HepG2 (cell line): ENCODE measurements at regions not wholly inside any gene's neighbourhood (a gene's known extent, or its start where the extent isn't known, plus 50 kb on each side); places are given as distances from the start of the nearest gene placed in this dataset.

Experiments used
- ATF4 ChIP-seq, 2 experiments: fragments of 450-650 bp in 1 of 2; sonication (generic) in 1 of 2; formaldehyde crosslinking; IDR thresholded peaks; 2 replicates each; pipeline versions ENCODE4 v1.5.0 to v1.8.0; 2020 to 2022; ENCODE audit warnings: mild to moderate bottlenecking in 1 of 2, missing genetic modification reagents in 1 of 2
- CBX2 ChIP-seq, 2 experiments: fragments of 200-600 bp in 1 of 2; sonication (generic); formaldehyde crosslinking in 1 of 2; IDR thresholded peaks; 2 replicates each; pipeline versions ENCODE4 v1.7.0 to v1.8.1; 2018 to 2022; ENCODE audit warnings: low read depth in 2 of 2, low read length in 1 of 2, mild to moderate bottlenecking in 1 of 2, missing genetic modification reagents in 1 of 2
- DDIT3 ChIP-seq: sonication (generic); formaldehyde crosslinking; IDR thresholded peaks from 2 replicates; pipeline ENCODE4 v1.4.0; 2020; ENCODE audit warnings: mild to moderate bottlenecking, missing genetic modification reagents
- DMAP1 ChIP-seq: IDR thresholded peaks from 2 replicates; pipeline ENCODE4 v1.6.1; 2016
- DRAP1 ChIP-seq: IDR thresholded peaks from 2 replicates; pipeline ENCODE4 v1.6.1; 2016; ENCODE audit warnings: missing genetic modification reagents, missing compliant biosample characterization
- ESRRA ChIP-seq: sonication (generic); formaldehyde crosslinking; IDR thresholded peaks from 2 replicates; pipeline ENCODE4 v1.5.1; 2020; ENCODE audit warnings: mild to moderate bottlenecking, low read depth, missing genetic modification reagents
- FOSL2 ChIP-seq: sonication (generic); formaldehyde crosslinking; IDR thresholded peaks from 2 replicates; pipeline ENCODE4 v1.4.0; 2020; ENCODE audit warnings: missing genetic modification reagents
- GFI1 ChIP-seq: sonication (generic); formaldehyde crosslinking; IDR thresholded peaks from 2 replicates; pipeline ENCODE4 v1.5.0; 2020; ENCODE audit warnings: missing genetic modification reagents, mild to moderate bottlenecking, borderline replicate concordance
- HOMEZ ChIP-seq: IDR thresholded peaks from 2 replicates; pipeline ENCODE4 v1.6.1; 2016; ENCODE audit warnings: low read depth
- KMT2A ChIP-seq: sonication (generic); formaldehyde crosslinking; IDR thresholded peaks from 2 replicates; pipeline ENCODE4 v1.4.0; 2020; ENCODE audit warnings: missing genetic modification reagents
- LBX2 ChIP-seq: sonication (generic); formaldehyde crosslinking; IDR thresholded peaks from 2 replicates; pipeline ENCODE4 v1.5.0; 2020; ENCODE audit warnings: missing genetic modification reagents, mild to moderate bottlenecking, borderline replicate concordance
- MATR3 ChIP-seq: sonication (generic); formaldehyde crosslinking; IDR thresholded peaks from 2 replicates; pipeline ENCODE4 v1.4.0; 2020; ENCODE audit warnings: missing genetic modification reagents
- MBNL3 ChIP-seq: fragments of 250-450 bp; sonication (Bioruptor Pico); conservative IDR thresholded peaks from 2 replicates; pipeline ENCODE4 v1.8.0; 2022; ENCODE audit warnings: mild to moderate bottlenecking, inconsistent platforms
- MEIS2 ChIP-seq: sonication (generic); formaldehyde crosslinking; IDR thresholded peaks from 2 replicates; pipeline ENCODE4 v1.9.0; 2021; ENCODE audit warnings: mild to moderate bottlenecking, missing genetic modification reagents
- MIER2 ChIP-seq: IDR thresholded peaks from 2 replicates; pipeline ENCODE4 v1.6.1; 2016; ENCODE audit warnings: missing biosample characterization, missing genetic modification reagents
- NFE2 ChIP-seq: sonication (generic); formaldehyde crosslinking; IDR thresholded peaks from 2 replicates; pipeline ENCODE4 v1.4.0; 2020; ENCODE audit warnings: missing genetic modification reagents
- NFYC ChIP-seq: IDR thresholded peaks from 2 replicates; pipeline ENCODE4 v1.6.1; 2016; ENCODE audit warnings: missing genetic modification reagents, missing compliant biosample characterization
- RARA ChIP-seq: IDR thresholded peaks from 2 replicates; pipeline ENCODE4 v1.6.1; 2016; ENCODE audit warnings: missing genetic modification reagents, missing compliant biosample characterization
- RCOR2 ChIP-seq: IDR thresholded peaks from 2 replicates; pipeline ENCODE4 v1.6.1; 2016; ENCODE audit warnings: missing biosample characterization, missing genetic modification reagents
- SMC3 ChIP-seq: IDR thresholded peaks from 2 replicates; pipeline ENCODE4 v1.6.1; 2011; ENCODE audit warnings: low read length, improper control_type of control experiment
- TARDBP ChIP-seq: sonication (generic); formaldehyde crosslinking; IDR thresholded peaks from 2 replicates; pipeline ENCODE4 v1.8.0; 2022; ENCODE audit warnings: mild to moderate bottlenecking, missing genetic modification reagents
- THYN1 ChIP-seq: sonication (generic); formaldehyde crosslinking; IDR thresholded peaks from 2 replicates; pipeline ENCODE4 v1.8.1; 2023; ENCODE audit warnings: low read depth, mild to moderate bottlenecking, moderate library complexity, missing genetic modification reagents, borderline replicate concordance
- ZBTB1 ChIP-seq: sonication (generic); formaldehyde crosslinking; IDR thresholded peaks from 2 replicates; pipeline ENCODE4 v1.4.0; 2020; ENCODE audit warnings: missing genetic modification reagents, borderline replicate concordance
- ZBTB8A ChIP-seq: sonication (generic); formaldehyde crosslinking; IDR thresholded peaks from 2 replicates; pipeline ENCODE4 v1.4.0; 2020; ENCODE audit warnings: mild to moderate bottlenecking, low read depth, missing genetic modification reagents, borderline replicate concordance
- ZC3H13 ChIP-seq: sonication (generic); formaldehyde crosslinking; IDR thresholded peaks from 2 replicates; pipeline ENCODE4 v1.8.1; 2023; ENCODE audit warnings: mild to moderate bottlenecking, missing genetic modification reagents, moderate library complexity
- ZC3H4 ChIP-seq: sonication (generic); formaldehyde crosslinking; IDR thresholded peaks from 2 replicates; pipeline ENCODE4 v1.4.0; 2020; ENCODE audit warnings: missing genetic modification reagents, borderline replicate concordance
- ZNF274 ChIP-seq: sonication (generic); formaldehyde crosslinking; IDR thresholded peaks from 2 replicates; pipeline ENCODE4 v1.5.1; 2020; ENCODE audit warnings: mild to moderate bottlenecking, missing genetic modification reagents
- ZNF343 ChIP-seq: sonication (generic); formaldehyde crosslinking; IDR thresholded peaks from 2 replicates; pipeline ENCODE4 v1.4.0; 2020; ENCODE audit warnings: mild to moderate bottlenecking, missing genetic modification reagents
- ZNF766 ChIP-seq: sonication (generic); formaldehyde crosslinking; IDR thresholded peaks from 2 replicates; pipeline ENCODE4 v1.5.0; 2020; ENCODE audit warnings: missing genetic modification reagents, borderline replicate concordance
- ZNF788 ChIP-seq: sonication (generic); formaldehyde crosslinking; IDR thresholded peaks from 2 replicates; pipeline ENCODE4 v1.5.0; 2020; ENCODE audit warnings: mild to moderate bottlenecking, missing genetic modification reagents, borderline replicate concordance
- ZSCAN29 ChIP-seq: sonication (generic); formaldehyde crosslinking; conservative IDR thresholded peaks from 2 replicates; pipeline ENCODE4 v1.4.0; 2020; ENCODE audit warnings: mild to moderate bottlenecking, missing genetic modification reagents

GRCh38 chr9:71273613-71274012, 152.2 kb upstream of the TRPM3 start (continued):
- no peak for TF ChIP-seq RARA
- no peak for TF ChIP-seq ZNF766 (CRISPR knock-in tag)
- no peak for TF ChIP-seq ZSCAN29 (CRISPR knock-in tag)
- no peak for TF ChIP-seq LBX2
- TF ChIP-seq TARDBP = no peak
- TF ChIP-seq MIER2 (CRISPR knock-in tag) = no peak
- TF ChIP-seq ZNF343 (CRISPR knock-in tag) = no peak
- TF ChIP-seq ZC3H13 (CRISPR knock-in tag) = no peak
- no peak for TF ChIP-seq ZNF274
- peak; percentile 91; the same call in 1 of the 2 replicates for TF ChIP-seq HOMEZ (CRISPR knock-in tag)
- no peak for TF ChIP-seq ZBTB1
- TF ChIP-seq MEIS2 (CRISPR knock-in tag) = no peak
- TF ChIP-seq ZC3H4 = no peak
- peak; percentile 14; the same call in 1 of the 2 replicates for TF ChIP-seq FOSL2 (CRISPR knock-in tag)
- 0 out of 2 replicates have a peak, but pooled peaks have one; percentile 36 for TF ChIP-seq RCOR2 (CRISPR knock-in tag)
- TF ChIP-seq MBNL3 = no peak
- no peak for TF ChIP-seq DDIT3
- no peak for TF ChIP-seq ZBTB8A (CRISPR knock-in tag)
- TF ChIP-seq MATR3 (CRISPR knock-in tag) = no peak
- TF ChIP-seq ESRRA (CRISPR knock-in tag) = no peak
- no peak for TF ChIP-seq DMAP1 (CRISPR knock-in tag)
- no peak for TF ChIP-seq SMC3
- no peak for TF ChIP-seq NFYC (CRISPR knock-in tag)
- no peak for TF ChIP-seq GFI1 (CRISPR knock-in tag)
- TF ChIP-seq ZNF788 (CRISPR knock-in tag) = no peak
- TF ChIP-seq DRAP1 (CRISPR knock-in tag) = no peak
- TF ChIP-seq THYN1 (CRISPR knock-in tag) = no peak
- no peak for TF ChIP-seq CBX2 (IDR thresholded peaks at IDR 0.05; ENCODE audit: low read depth, low read length)
- TF ChIP-seq CBX2 (CRISPR knock-in tag; IDR thresholded peaks at IDR 0.05; ENCODE audit: low read depth) = no peak
- TF ChIP-seq KMT2A (CRISPR knock-in tag) = no peak
- TF ChIP-seq NFE2 (CRISPR knock-in tag) = no peak
- 0 out of 4 replicates have a peak, but pooled peaks of 1 of the 2 experiments have one; percentile 43 for TF ChIP-seq ATF4 (CRISPR knock-in tag; IDR thresholded peaks at IDR 0.05)
